ENCODE measurements at regions not wholly inside any gene's neighbourhood (a gene's known extent, or its start where the extent isn't known, plus 50 kb on each side); places are given as distances from the start of the nearest gene placed in this dataset.

DNA sequence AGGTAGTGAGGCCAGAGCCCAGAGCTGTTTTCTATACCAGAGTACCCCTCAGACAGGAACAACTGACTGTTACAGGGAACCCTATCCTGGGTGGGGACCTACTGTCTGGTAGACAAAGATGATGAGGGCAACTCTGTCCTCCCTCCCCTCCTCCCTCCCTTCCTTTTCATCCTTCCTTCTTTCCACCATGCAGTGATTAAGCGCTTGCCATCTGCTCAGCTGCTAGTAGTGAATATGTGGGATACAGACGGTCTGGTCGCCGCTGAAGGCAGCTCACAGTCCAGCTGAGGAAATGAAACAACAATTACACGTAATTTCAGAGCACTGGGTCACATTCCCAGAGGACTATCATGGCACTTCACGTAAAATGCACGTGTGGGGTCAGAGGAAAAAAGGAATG lies 597.1 kb downstream of the BUD13 start:
- Mint-ChIP-seq H3K36me3 (ENCODE audit: low read depth) (no peaks in the 10 kb centered on the region), H3K4me1 (peaks cover 35% of the 10 kb centered on the region), H3K4me3 (no peak overlapping the region), H3K27me3 (ENCODE audit: low read depth) (no peaks in the 10 kb centered on the region), H3K9me3 (no peaks in the 10 kb centered on the region), H3K27ac (ENCODE audit: unreplicated experiment) (peak overlapping the region; percentile 47)
- no peak for DNase-seq (ENCODE audit: low read depth, low spot score)
- TF ChIP-seq, protein P1, sequence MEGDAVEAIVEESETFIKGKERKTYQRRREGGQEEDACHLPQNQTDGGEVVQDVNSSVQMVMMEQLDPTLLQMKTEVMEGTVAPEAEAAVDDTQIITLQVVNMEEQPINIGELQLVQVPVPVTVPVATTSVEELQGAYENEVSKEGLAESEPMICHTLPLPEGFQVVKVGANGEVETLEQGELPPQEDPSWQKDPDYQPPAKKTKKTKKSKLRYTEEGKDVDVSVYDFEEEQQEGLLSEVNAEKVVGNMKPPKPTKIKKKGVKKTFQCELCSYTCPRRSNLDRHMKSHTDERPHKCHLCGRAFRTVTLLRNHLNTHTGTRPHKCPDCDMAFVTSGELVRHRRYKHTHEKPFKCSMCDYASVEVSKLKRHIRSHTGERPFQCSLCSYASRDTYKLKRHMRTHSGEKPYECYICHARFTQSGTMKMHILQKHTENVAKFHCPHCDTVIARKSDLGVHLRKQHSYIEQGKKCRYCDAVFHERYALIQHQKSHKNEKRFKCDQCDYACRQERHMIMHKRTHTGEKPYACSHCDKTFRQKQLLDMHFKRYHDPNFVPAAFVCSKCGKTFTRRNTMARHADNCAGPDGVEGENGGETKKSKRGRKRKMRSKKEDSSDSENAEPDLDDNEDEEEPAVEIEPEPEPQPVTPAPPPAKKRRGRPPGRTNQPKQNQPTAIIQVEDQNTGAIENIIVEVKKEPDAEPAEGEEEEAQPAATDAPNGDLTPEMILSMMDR (conservative IDR thresholded peaks at IDR 0.05) = no peak

- no peaks in the 10 kb centered on the region for H3K27me3 Mint-ChIP-seq (ENCODE audit: low read depth)
- H3K27ac Mint-ChIP-seq (ENCODE audit: unreplicated experiment) = no peak overlapping the region
- H3K4me3 Mint-ChIP-seq = no peak overlapping the region
- H3K4me1 Mint-ChIP-seq = peaks cover 32% of the 10 kb centered on the region
- H3K9me3 Mint-ChIP-seq = no peaks in the 10 kb centered on the region
- no peaks in the 10 kb centered on the region for H3K36me3 Mint-ChIP-seq (ENCODE audit: low read depth)
- TF ChIP-seq, protein P1 (conservative IDR thresholded peaks at IDR 0.05) = no peak
- no peak for DNase-seq (ENCODE audit: low read depth, low spot score)
These were observed 598.6 kb downstream of the BUD13 start for GRCh38 chr11:116173941-116174911.

DNA sequence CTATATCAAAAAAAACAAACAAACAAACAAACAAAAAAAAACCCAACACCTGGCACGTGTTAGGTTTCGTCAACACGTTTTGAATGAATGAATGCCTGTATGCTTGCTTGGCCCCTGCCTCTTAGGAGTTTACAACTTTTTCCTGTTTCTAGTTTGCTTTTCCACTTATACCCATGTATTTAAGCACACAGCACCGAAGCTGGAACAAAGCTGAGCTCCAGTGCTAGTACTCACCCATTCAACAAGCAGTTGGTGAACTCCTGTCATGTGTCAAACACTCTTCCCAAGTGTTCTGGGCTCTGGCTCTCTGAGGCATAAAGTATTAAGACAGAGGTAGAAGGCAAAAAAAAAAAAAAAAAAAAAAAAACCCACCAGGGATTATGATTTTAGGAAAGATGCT lies 599.3 kb downstream of the BUD13 start:
- H3K9me3 Mint-ChIP-seq = no peaks in the 10 kb centered on the region
- no peak overlapping the region for H3K27ac Mint-ChIP-seq (ENCODE audit: unreplicated experiment)
- H3K4me1 Mint-ChIP-seq = peaks cover 31% of the 10 kb centered on the region
- no peak overlapping the region for H3K4me3 Mint-ChIP-seq
- DNase-seq (ENCODE audit: low read depth, low spot score) = no peak
- TF ChIP-seq, protein P1 (conservative IDR thresholded peaks at IDR 0.05) = no peak
- no peaks in the 10 kb centered on the region for H3K27me3 Mint-ChIP-seq (ENCODE audit: low read depth)
- no peaks in the 10 kb centered on the region for H3K36me3 Mint-ChIP-seq (ENCODE audit: low read depth)

- no peak overlapping the region for H3K27ac Mint-ChIP-seq (ENCODE audit: unreplicated experiment)
- H3K9me3 Mint-ChIP-seq = no peaks in the 10 kb centered on the region
- no peak overlapping the region for H3K4me3 Mint-ChIP-seq
- DNase-seq (ENCODE audit: low read depth, low spot score) = no peak
- no peaks in the 10 kb centered on the region for H3K36me3 Mint-ChIP-seq (ENCODE audit: low read depth)
- TF ChIP-seq, protein P1 (conservative IDR thresholded peaks at IDR 0.05) = no peak
- peaks cover 25% of the 10 kb centered on the region for H3K4me1 Mint-ChIP-seq
- no peaks in the 10 kb centered on the region for H3K27me3 Mint-ChIP-seq (ENCODE audit: low read depth)
These were observed 599.9 kb downstream of the BUD13 start for GRCh38 chr11:116172851-116173250.

DNA sequence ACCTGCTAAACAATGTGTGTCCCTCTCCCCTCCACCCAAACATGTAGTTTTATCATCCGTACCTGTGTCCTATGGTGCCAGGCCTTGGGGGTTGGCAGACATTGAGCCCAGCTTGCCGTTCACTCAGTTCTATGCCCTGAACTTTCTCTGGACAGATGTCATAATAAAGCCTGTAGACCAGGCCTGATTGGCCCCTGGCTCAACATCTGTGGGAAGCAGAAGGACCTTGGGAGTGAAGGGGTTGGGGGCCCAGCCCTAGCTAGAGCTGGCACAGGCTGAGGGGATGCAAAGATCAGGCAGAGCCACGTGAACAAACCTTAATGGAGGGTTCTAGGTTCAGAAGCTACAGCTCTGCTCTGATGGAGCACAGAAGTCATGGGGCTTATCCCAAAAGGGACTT lies 600.6 kb downstream of the BUD13 start:
- no peak for DNase-seq (ENCODE audit: low read depth, low spot score)
- Mint-ChIP-seq H3K4me1 (peaks cover 23% of the 10 kb centered on the region), H3K36me3 (ENCODE audit: low read depth) (no peaks in the 10 kb centered on the region), H3K27me3 (ENCODE audit: low read depth) (no peaks in the 10 kb centered on the region), H3K4me3 (no peak overlapping the region), H3K9me3 (no peaks in the 10 kb centered on the region), H3K27ac (ENCODE audit: unreplicated experiment) (no peak overlapping the region)
- TF ChIP-seq, protein P1 (conservative IDR thresholded peaks at IDR 0.05) = no peak
